Skeletal muscle tissue (tissue), 3 donors: ENCODE measurements at regions not wholly inside any gene's neighbourhood (a gene's known extent, or its start where the extent isn't known, plus 50 kb on each side); places are given as distances from the start of the nearest gene placed in this dataset.
"Not testable (repeated sequence)": the region's sequence is repeated elsewhere in the genome, so short reads cannot be mapped to it uniquely, and the experiment has no call there.

ENCODE experiments used
- H3K27ac ChIP-seq: one replicate; pipeline ENCODE4 v1.7.0; 2013; ENCODE audit warnings: mild to moderate bottlenecking, low read depth, low read length, inconsistent platforms
- H3K27me3 ChIP-seq, 3 donors: one replicate each; pipeline ENCODE4 v1.7.0; 2013; ENCODE audit warnings: low read length in 3 of 3; ENCODE audit not compliant: control insufficient read depth in 3 of 3, insufficient read depth in 3 of 3
- H3K36me3 ChIP-seq, 3 donors: one replicate each; pipeline ENCODE4 v1.7.0; 2013; ENCODE audit warnings: low read length in 3 of 3; ENCODE audit not compliant: control insufficient read depth in 3 of 3, insufficient read depth in 3 of 3
- H3K4me1 ChIP-seq, 3 donors: one replicate each; pipeline ENCODE4 v1.7.0; 2013; ENCODE audit warnings: low read length in 3 of 3, mild to moderate bottlenecking in 3 of 3; ENCODE audit not compliant: control insufficient read depth in 3 of 3, insufficient read depth in 3 of 3
- H3K4me3 ChIP-seq, 3 donors: one replicate each; pipeline ENCODE4 v1.7.0; 2013; ENCODE audit warnings: low read length in 3 of 3
- H3K9ac ChIP-seq, 3 donors: one replicate each; pipeline ENCODE4 v1.7.0; 2013; ENCODE audit warnings: low read length in 3 of 3, mild to moderate bottlenecking in 3 of 3, moderate library complexity in 2 of 3, low read depth in 1 of 3
- H3K9me3 ChIP-seq, 3 donors: one replicate each; pipeline ENCODE4 v1.7.0; 2013; ENCODE audit warnings: low read length in 3 of 3; ENCODE audit not compliant: control insufficient read depth in 3 of 3
- donor health status: Osteomylitis.

- H3K27ac ChIP-seq: no peak overlapping the region
- no peaks in the 10 kb centered on the region for H3K4me1 ChIP-seq
- H3K27me3 ChIP-seq: no peaks in the 10 kb centered on the region
- H3K9me3 ChIP-seq: no peaks in the 10 kb centered on the region
- no peak overlapping the region for H3K4me3 ChIP-seq
- no peaks in the 10 kb centered on the region for H3K36me3 ChIP-seq
- H3K9ac ChIP-seq: no peak overlapping the region
These were observed 709.7 kb upstream of the SEMA3D start for GRCh38 chr7:85896531-85896930.

DNA sequence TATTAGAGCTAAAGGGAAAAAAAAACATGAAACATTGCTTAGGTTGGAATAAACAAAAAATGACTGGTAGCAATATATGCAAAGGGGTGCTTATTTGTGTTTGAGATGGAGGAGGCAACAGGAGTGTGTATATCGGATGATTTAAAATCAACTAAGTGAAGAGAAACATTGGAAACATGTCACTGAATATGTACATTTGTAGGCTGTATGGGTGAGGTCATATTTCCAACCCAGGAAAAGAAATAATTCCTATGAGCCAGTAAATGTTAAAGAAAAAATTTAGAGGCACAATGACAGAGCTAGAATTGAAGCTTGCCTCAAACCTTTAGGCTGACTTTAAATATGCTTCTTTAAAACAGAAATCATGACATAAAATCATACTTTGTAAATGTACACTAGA, 709.0 kb upstream of the SEMA3D start:
- no peak overlapping the region for H3K4me3 ChIP-seq
- H3K4me1 ChIP-seq: no peaks in the 10 kb centered on the region
- H3K9ac ChIP-seq: no peak overlapping the region
- no peak overlapping the region for H3K27ac ChIP-seq
- no peaks in the 10 kb centered on the region for H3K27me3 ChIP-seq
- H3K36me3 ChIP-seq: no peaks in the 10 kb centered on the region
- H3K9me3 ChIP-seq: no peaks in the 10 kb centered on the region

DNA sequence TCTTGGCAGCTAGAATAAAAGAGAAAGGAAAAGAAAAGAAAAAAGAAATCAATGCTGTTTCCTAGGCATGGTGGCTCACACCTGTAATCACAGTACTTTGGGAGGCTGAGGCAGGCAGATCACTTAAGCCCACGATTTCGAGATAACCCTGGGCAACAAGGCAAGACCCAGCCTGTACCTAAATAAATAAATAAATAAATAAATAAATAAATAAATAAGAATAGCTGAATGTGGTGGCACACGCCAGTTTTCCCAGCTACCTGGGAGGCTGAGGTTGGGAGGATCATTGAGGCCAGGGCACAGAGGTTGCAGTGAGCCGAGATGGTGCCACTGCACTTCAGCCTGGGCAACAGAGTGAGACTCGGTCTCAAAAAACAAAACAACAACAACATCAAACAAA, 705.0 kb upstream of the SEMA3D start:
- H3K4me1 ChIP-seq, H3K27ac ChIP-seq, H3K27me3 ChIP-seq, H3K9me3 ChIP-seq, H3K36me3 ChIP-seq, H3K4me3 ChIP-seq, H3K9ac ChIP-seq: not testable (repeated sequence)

DNA sequence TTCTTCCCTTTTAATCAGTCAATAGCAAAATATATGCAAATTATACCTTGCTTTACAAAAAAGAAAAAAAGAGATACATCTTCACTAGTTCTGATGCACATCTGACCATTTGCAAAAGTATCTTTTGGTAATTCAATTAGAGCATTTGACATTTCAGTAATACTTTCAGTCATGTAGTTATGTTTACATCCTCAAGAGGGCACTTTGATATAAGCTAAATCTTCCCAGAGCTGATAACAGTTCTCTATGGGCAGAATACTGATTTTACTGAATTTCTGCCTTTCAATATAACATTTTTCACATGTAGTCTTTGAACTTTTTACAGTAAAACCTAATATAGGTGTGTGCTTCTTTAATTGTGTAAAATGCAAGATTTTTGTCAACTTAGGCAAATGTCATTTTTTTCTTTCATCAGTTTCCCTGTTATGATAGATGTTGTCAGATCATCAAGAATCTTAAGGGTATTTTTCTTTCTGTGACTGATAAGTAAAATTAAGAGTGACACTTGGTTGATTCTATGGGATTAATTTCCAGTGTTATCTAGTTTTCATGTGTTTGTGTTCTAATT, 703.5 kb upstream of the SEMA3D start:
- Histone ChIP-seq H3K9ac (no peak overlapping the region), H3K4me1 (no peaks in the 10 kb centered on the region), H3K9me3 (no peaks in the 10 kb centered on the region), H3K27ac (no peak overlapping the region), H3K4me3 (no peak overlapping the region), H3K36me3 (no peaks in the 10 kb centered on the region), H3K27me3 (no peaks in the 10 kb centered on the region)

DNA sequence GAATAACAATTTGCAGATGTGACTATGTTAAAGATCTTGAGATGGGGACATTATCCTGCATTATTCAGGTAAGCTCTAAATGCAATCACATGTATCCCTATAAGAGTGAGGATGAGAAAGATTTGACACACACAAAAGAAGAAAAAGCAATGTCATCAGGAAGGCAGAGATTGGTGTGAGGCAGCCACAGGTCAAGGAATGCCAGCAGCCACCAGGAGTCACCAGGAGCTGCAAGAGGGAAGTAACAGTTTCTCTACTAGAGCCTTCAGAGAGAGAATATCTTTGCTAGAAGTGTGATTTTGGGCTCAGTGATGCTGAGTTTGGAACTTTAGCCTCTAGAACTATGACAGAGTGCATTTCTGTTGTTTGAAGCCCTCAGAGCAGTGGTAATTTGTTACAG, 700.3 kb upstream of the SEMA3D start:
- no peaks in the 10 kb centered on the region for H3K9me3 ChIP-seq
- H3K27ac ChIP-seq: no peak overlapping the region
- no peaks in the 10 kb centered on the region for H3K27me3 ChIP-seq

GRCh38 chr7:85882335-85882734, 695.5 kb upstream of the SEMA3D start:
- Histone ChIP-seq H3K9ac (no peak overlapping the region), H3K27me3 (no peaks in the 10 kb centered on the region), H3K4me1 (no peaks in the 10 kb centered on the region), H3K9me3 (no peaks in the 10 kb centered on the region), H3K4me3 (no peak overlapping the region), H3K27ac (no peak overlapping the region), H3K36me3 (no peaks in the 10 kb centered on the region)

More for the DNA sequence above, 700.3 kb upstream of the SEMA3D start:
- H3K9ac ChIP-seq: no peak overlapping the region
- no peaks in the 10 kb centered on the region for H3K4me1 ChIP-seq
- H3K4me3 ChIP-seq: no peak overlapping the region
- no peaks in the 10 kb centered on the region for H3K36me3 ChIP-seq

GRCh38 chr7:85875398-85875797, 688.5 kb upstream of the SEMA3D start:
- Histone ChIP-seq H3K4me1 (no peaks in the 10 kb centered on the region), H3K4me3 (no peak overlapping the region), H3K9me3 (no peaks in the 10 kb centered on the region), H3K27ac (no peak overlapping the region), H3K27me3 (no peaks in the 10 kb centered on the region), H3K36me3 (no peaks in the 10 kb centered on the region), H3K9ac (no peak overlapping the region)

- Histone ChIP-seq H3K4me1 (no peaks in the 10 kb centered on the region), H3K4me3 (no peak overlapping the region), H3K27ac (no peak overlapping the region)
These were observed 679.7 kb upstream of the SEMA3D start for GRCh38 chr7:85866540-85866939.

DNA sequence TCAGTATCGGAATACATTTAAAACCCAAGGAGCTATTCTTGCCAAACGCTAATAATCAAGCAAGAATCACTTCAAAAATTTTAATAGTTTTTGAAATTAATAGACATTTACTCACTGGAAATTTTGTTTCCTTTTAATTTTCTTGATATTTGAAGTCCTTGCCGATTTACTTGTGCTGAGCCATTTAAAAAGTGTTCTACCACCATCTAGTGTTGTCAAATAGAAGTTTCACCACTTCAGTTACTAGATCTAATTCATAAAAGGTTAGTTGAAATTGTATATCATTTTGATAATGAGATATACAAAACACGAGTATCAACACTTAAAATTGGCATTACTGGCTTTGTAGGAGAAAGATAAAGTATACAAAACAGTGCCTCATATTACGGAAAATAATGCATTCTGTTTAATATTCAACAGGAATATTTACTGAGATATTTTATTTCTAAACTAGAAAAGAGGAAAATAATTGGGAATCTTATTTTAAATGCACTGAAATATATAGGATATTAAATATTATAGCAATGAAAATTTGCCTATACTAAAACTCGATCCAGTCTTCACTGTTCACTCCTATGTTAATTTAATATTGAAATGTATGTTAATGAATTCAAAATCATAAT, 664.8 kb upstream of the SEMA3D start:
- no peak overlapping the region for H3K27ac ChIP-seq
- H3K9ac ChIP-seq: no peak overlapping the region
- no peaks in the 10 kb centered on the region for H3K9me3 ChIP-seq
- H3K36me3 ChIP-seq: no peaks in the 10 kb centered on the region
- no peaks in the 10 kb centered on the region for H3K27me3 ChIP-seq
- no peak overlapping the region for H3K4me3 ChIP-seq
- no peaks in the 10 kb centered on the region for H3K4me1 ChIP-seq

More at GRCh38 chr7:85866540-85866939, 679.7 kb upstream of the SEMA3D start:
- Histone ChIP-seq H3K9ac (no peak overlapping the region), H3K27me3 (no peaks in the 10 kb centered on the region), H3K9me3 (no peaks in the 10 kb centered on the region), H3K36me3 (no peaks in the 10 kb centered on the region)

DNA sequence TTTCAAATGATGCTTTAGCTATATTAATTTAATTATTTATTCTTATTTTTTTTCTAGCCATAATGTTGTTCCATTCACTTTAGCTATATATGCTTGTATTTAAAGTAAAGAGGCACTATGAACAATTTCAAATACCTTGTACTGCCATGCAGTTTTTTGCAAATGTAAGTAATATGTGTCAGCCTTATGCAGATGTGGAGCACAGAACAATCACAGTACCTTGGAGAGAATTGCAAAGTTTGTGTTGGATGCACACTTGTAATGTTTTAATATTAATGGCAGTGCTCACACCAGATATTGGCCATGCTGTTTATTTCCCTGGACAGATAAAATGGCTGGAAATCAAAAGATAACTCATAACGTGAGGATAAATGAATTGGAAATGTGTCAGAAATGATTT, 663.5 kb upstream of the SEMA3D start:
- Histone ChIP-seq H3K4me3 (no peak overlapping the region), H3K27me3 (no peaks in the 10 kb centered on the region), H3K36me3 (no peaks in the 10 kb centered on the region), H3K9ac (no peak overlapping the region), H3K27ac (no peak overlapping the region), H3K4me1 (no peaks in the 10 kb centered on the region), H3K9me3 (no peaks in the 10 kb centered on the region)
